GM19455 (cell line): ENCODE measurements at regions not wholly inside any gene's neighbourhood (a gene's known extent, or its start where the extent isn't known, plus 50 kb on each side); places are given as distances from the start of the nearest gene placed in this dataset.
"Not testable (repeated sequence)": the region's sequence is repeated elsewhere in the genome, so short reads cannot be mapped to it uniquely, and the experiment has no call there.

Experiments
- ATAC-seq: cut with Tn5 transposase; IDR thresholded peaks from one replicate; pipeline ENCODE4 v1.9.1; 2021; ENCODE audit not compliant: unreplicated experiment

DNA sequence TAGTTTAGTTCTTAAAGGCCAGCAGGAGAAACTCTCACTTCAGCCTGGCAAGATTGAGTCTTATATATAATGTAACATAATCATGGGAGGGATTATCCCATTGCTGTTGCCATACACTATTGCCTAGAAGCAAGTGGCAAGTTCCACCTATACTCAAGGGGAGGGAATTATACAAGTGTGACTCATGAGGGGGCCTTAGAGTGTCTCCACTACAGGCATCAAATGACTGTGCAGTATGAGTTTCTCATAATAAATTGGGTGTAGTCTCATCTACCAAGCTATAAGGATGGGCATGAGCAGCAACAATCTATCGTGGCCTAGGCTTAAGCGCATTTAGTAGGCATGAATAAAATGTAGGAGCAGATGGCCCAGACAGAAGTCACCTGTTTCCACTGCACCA lies 89.1 kb upstream of the C1GALT1C1 start:
- ATAC-seq: no peak

- ATAC-seq: not testable (repeated sequence)
Observed at GRCh38 chrX:120702337-120702736, 72.5 kb upstream of the C1GALT1C1 start.

GRCh38 chrX:120697053-120697452 lies 67.2 kb upstream of the C1GALT1C1 start:
- ATAC-seq: no peak

- no peak for ATAC-seq
Observed at GRCh38 chrX:120692319-120692718, 62.5 kb upstream of the C1GALT1C1 start.

- ATAC-seq: no peak
Observed at GRCh38 chrX:120690941-120691340, 61.1 kb upstream of the C1GALT1C1 start.

- no peak for ATAC-seq
Observed at GRCh38 chrX:120690344-120690743, 60.5 kb upstream of the C1GALT1C1 start.

GRCh38 chrX:120680090-120680489 lies 50.2 kb upstream of the C1GALT1C1 start:
- ATAC-seq: no peak
